GM18505 (cell line): ENCODE measurements at regions not wholly inside any gene's neighbourhood (a gene's known extent, or its start where the extent isn't known, plus 50 kb on each side); places are given as distances from the start of the nearest gene placed in this dataset.

ENCODE experiments used
- ATAC-seq: cut with Tn5 transposase; IDR thresholded peaks from one replicate; pipeline ENCODE4 v1.9.1; 2021; ENCODE audit not compliant: unreplicated experiment
- POLR2A ChIP-seq: IDR thresholded peaks from 4 replicates; pipeline ENCODE4 v1.6.1; 2011; ENCODE audit warnings: borderline replicate concordance; ENCODE audit not compliant: insufficient read depth, insufficient read length; ENCODE audit errors: extremely low read depth

GRCh38 chrX:84611843-84612636, 109.8 kb upstream of the HDX start:
- ATAC-seq: no peak
- TF ChIP-seq POLR2A: no peak

- no peak for TF ChIP-seq POLR2A
- no peak for ATAC-seq
Measured at GRCh38 chrX:84634201-84634782, 132.0 kb upstream of the HDX start.

GRCh38 chrX:84666086-84666485, 163.8 kb upstream of the HDX start:
- ATAC-seq: no peak
- TF ChIP-seq POLR2A: no peak

GRCh38 chrX:84690228-84690627, 188.0 kb upstream of the HDX start:
- TF ChIP-seq POLR2A: no peak
- ATAC-seq: no peak

- no peak for TF ChIP-seq POLR2A
- ATAC-seq: no peak
Measured at GRCh38 chrX:84709987-84710386, 207.7 kb upstream of the HDX start.

- ATAC-seq: no peak
- no peak for TF ChIP-seq POLR2A
Measured at GRCh38 chrX:84710611-84711010, 208.4 kb upstream of the HDX start.

- ATAC-seq: no peak
Measured at GRCh38 chrX:84712621-84713020, 210.4 kb upstream of the HDX start.

GRCh38 chrX:84715315-84715714, 213.1 kb upstream of the HDX start:
- no peak for ATAC-seq
- TF ChIP-seq POLR2A: no peak

More at GRCh38 chrX:84712621-84713020, 210.4 kb upstream of the HDX start:
- TF ChIP-seq POLR2A: no peak

- TF ChIP-seq POLR2A: no peak
- no peak for ATAC-seq
Measured at GRCh38 chrX:84717343-84717742, 215.1 kb upstream of the HDX start.

- ATAC-seq: no peak
Measured at GRCh38 chrX:84721416-84721815, 219.2 kb upstream of the HDX start.

GRCh38 chrX:84724576-84724975, 222.3 kb upstream of the HDX start:
- ATAC-seq: no peak
- TF ChIP-seq POLR2A: no peak

More at GRCh38 chrX:84721416-84721815, 219.2 kb upstream of the HDX start:
- no peak for TF ChIP-seq POLR2A

GRCh38 chrX:84729408-84729807, 227.2 kb upstream of the HDX start:
- no peak for ATAC-seq
- no peak for TF ChIP-seq POLR2A

GRCh38 chrX:84729809-84730208, 227.6 kb upstream of the HDX start:
- peak; percentile 99 for ATAC-seq
- no peak for TF ChIP-seq POLR2A

- no peak for ATAC-seq
- no peak for TF ChIP-seq POLR2A
Measured at GRCh38 chrX:84735025-84735424, 232.8 kb upstream of the HDX start.
